ENCODE measurements at regions not wholly inside any gene's neighbourhood (a gene's known extent, or its start where the extent isn't known, plus 50 kb on each side); places are given as distances from the start of the nearest gene placed in this dataset.
"Not testable (repeated sequence)": the region's sequence is repeated elsewhere in the genome, so short reads cannot be mapped to it uniquely, and the experiment has no call there.

- no peak for FAIRE-seq
- DNase-seq, result no peak
- WGBS, 2 donors, result 9 to 29% methylated on average over 1 of the region's 1 CpG
- Histone ChIP-seq H3K9me3 (no peaks in the 10 kb centered on the region), H3K4me1 (no peaks in the 10 kb centered on the region), H3K27ac (no peak overlapping the region), H3K4me3 (no peak overlapping the region), H3K27me3 (no peaks in the 10 kb centered on the region), H3K36me3 (no peaks in the 10 kb centered on the region)
- TF ChIP-seq, protein P1, sequence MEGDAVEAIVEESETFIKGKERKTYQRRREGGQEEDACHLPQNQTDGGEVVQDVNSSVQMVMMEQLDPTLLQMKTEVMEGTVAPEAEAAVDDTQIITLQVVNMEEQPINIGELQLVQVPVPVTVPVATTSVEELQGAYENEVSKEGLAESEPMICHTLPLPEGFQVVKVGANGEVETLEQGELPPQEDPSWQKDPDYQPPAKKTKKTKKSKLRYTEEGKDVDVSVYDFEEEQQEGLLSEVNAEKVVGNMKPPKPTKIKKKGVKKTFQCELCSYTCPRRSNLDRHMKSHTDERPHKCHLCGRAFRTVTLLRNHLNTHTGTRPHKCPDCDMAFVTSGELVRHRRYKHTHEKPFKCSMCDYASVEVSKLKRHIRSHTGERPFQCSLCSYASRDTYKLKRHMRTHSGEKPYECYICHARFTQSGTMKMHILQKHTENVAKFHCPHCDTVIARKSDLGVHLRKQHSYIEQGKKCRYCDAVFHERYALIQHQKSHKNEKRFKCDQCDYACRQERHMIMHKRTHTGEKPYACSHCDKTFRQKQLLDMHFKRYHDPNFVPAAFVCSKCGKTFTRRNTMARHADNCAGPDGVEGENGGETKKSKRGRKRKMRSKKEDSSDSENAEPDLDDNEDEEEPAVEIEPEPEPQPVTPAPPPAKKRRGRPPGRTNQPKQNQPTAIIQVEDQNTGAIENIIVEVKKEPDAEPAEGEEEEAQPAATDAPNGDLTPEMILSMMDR (IDR thresholded peaks at IDR 0.05), result no peak
- no peak for ATAC-seq
- intact Hi-C loops (cut with DNase I), result no loop called here
Observed at GRCh38 chr10:8404721-8405120, 350.2 kb downstream of the GATA3 start.

DNA sequence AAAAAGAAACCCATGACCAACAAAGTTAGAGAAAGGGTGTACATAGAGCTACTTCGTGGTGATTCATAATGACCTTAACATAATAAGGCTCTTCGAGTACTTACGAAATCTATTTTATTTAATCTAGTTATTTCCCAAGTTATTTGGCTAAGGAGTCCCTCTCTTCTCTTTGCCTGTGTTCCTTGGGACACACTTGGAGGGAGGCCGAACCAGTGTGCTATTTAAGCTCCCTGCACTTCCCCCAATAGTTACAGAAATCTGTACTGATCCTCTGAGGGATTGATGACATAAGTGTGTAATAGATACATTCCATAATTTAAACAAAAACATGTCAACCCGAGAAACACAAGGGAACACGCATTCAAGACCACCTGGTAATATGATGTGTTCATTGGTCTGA is 351.1 kb downstream of the GATA3 start:
- FAIRE-seq, result no peak
- 62 to 64% methylated on average over 6 of the region's 6 CpGs for WGBS, 2 donors
- ATAC-seq, result no peak

GRCh38 chr10:8407501-8408021 is 353.1 kb downstream of the GATA3 start:
- Histone ChIP-seq H3K9me3 (no peaks in the 10 kb centered on the region), H3K27ac (no peak overlapping the region), H3K4me3 (no peak overlapping the region), H3K4me1 (no peaks in the 10 kb centered on the region), H3K36me3 (no peaks in the 10 kb centered on the region), H3K27me3 (no peaks in the 10 kb centered on the region)
- no peak for DNase-seq
- no peak for FAIRE-seq
- intact Hi-C loops (cut with DNase I), result no loop called here
- TF ChIP-seq, protein P1 (IDR thresholded peaks at IDR 0.05), result no peak
- ATAC-seq, result no peak

More for the DNA sequence above, 351.1 kb downstream of the GATA3 start:
- Histone ChIP-seq H3K27me3 (no peaks in the 10 kb centered on the region), H3K4me1 (no peaks in the 10 kb centered on the region), H3K36me3 (no peaks in the 10 kb centered on the region), H3K9me3 (no peaks in the 10 kb centered on the region), H3K27ac (no peak overlapping the region), H3K4me3 (no peak overlapping the region)
- TF ChIP-seq, protein P1 (IDR thresholded peaks at IDR 0.05), result no peak
- DNase-seq, result no peak
- intact Hi-C loops (cut with DNase I), result no loop called here

DNA sequence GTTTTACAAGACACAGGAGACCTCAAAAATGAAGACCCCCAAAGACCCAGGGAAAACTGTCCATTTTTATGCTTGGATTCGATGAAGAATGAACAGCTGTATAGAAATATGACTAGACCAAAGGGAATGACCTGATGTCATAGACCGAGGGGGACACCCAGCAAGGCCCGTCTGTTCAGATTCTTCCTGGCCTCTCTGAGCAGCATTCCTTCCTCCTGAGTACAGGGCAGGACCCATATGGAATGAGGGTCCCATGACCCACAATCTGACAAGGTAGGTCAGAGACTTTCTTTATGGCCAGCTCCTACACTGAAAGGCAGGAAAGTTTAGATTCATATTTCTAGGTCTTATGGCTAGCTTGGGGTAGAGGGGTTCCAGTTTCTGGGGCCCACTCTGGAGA is 356.0 kb downstream of the GATA3 start:
- ATAC-seq (no peak), DNase-seq (no peak), FAIRE-seq (no peak)
- no peaks in the 10 kb centered on the region for H3K4me1 ChIP-seq
- intact Hi-C loops (cut with DNase I), result no loop called here
- H3K27me3 ChIP-seq, result no peaks in the 10 kb centered on the region
- no peaks in the 10 kb centered on the region for H3K36me3 ChIP-seq
- no peak overlapping the region for H3K27ac ChIP-seq
- no peaks in the 10 kb centered on the region for H3K9me3 ChIP-seq
- TF ChIP-seq, protein P1 (IDR thresholded peaks at IDR 0.05), result no peak
- no peak overlapping the region for H3K4me3 ChIP-seq
- 53 to 80% methylated on average over 3 of the region's 3 CpGs for WGBS, 2 donors

DNA sequence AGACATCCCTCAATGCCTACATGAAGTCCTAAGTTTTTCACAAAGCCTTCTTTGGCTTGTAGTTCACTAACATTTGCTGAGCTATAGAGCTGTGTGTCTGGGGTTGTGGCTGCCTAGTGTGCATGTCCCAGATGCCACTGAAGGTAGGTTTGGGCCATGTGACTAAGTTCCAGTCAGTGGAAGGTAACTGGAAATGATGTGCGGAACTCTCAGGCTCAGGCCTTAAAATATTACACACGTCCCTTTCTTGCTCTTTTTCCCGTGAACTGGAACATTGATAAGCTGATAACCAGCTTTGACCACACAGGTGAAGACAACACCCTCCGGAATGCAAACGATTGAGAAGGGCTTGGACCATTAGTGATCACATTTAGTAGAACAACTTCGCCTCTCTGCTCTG is 358.1 kb downstream of the GATA3 start:
- no peak for FAIRE-seq
- ATAC-seq, result no peak
- intact Hi-C loops (cut with DNase I), result no loop called here
- H3K4me1 ChIP-seq, result no peaks in the 10 kb centered on the region
- H3K36me3 ChIP-seq, result no peaks in the 10 kb centered on the region
- no peak for DNase-seq
- WGBS, 2 donors, result 43 to 48% methylated on average over 6 of the region's 6 CpGs
- TF ChIP-seq, protein P1 (IDR thresholded peaks at IDR 0.05), result no peak
- no peaks in the 10 kb centered on the region for H3K27me3 ChIP-seq
- H3K4me3 ChIP-seq, result no peak overlapping the region
- no peak overlapping the region for H3K27ac ChIP-seq
- no peaks in the 10 kb centered on the region for H3K9me3 ChIP-seq

GRCh38 chr10:8415029-8415428 is 360.5 kb downstream of the GATA3 start:
- ATAC-seq; H3K4me1 ChIP-seq; DNase-seq; FAIRE-seq; H3K4me3 ChIP-seq; H3K36me3 ChIP-seq; H3K27ac ChIP-seq; H3K9me3 ChIP-seq; intact Hi-C loops (cut with DNase I); H3K27me3 ChIP-seq: not testable (repeated sequence)
- WGBS, 2 donors, result 58 to 69% methylated on average over 2 of the region's 2 CpGs
